Thyroid gland (tissue), 4 donors: ENCODE measurements at regions not wholly inside any gene's neighbourhood (a gene's known extent, or its start where the extent isn't known, plus 50 kb on each side); places are given as distances from the start of the nearest gene placed in this dataset.

Source experiments
- DNase-seq, 2 donors: peaks; one replicate each; pipeline ENCODE4 v3.0.0-alpha.2; 2019
- H3K27ac ChIP-seq, 3 donors: fragments of 200-600 bp; sonication (generic); 1 replicate in 2 of 3; 2 replicates in 1 of 3; pipeline ENCODE4 v1.5.1; 2016 to 2019; ENCODE audit warnings: mild to moderate bottlenecking in 1 of 3, moderate library complexity in 1 of 3
- H3K27me3 ChIP-seq: fragments of 200-600 bp; sonication (generic); one replicate; pipeline ENCODE4 v1.5.1; 2019
- H3K36me3 ChIP-seq, 2 donors: fragments of 200-600 bp; sonication (generic); one replicate each; pipeline ENCODE4 v1.5.1; 2016 to 2019
- H3K4me1 ChIP-seq, 2 donors: fragments of 200-600 bp; sonication (generic); one replicate each; pipeline ENCODE4 v1.5.1; 2017 to 2019
- H3K4me3 ChIP-seq, 3 donors: fragments of 200-600 bp; sonication (generic); replicated peaks in 1 of 3; 1 replicate in 2 of 3; 2 replicates in 1 of 3; pipeline ENCODE4 v1.5.1; 2016; ENCODE audit warnings: mild to moderate bottlenecking in 1 of 3
- H3K9me3 ChIP-seq: fragments of 200-600 bp; sonication (generic); one replicate; pipeline ENCODE4 v1.5.1; 2017
- POLR2A ChIP-seq, 2 donors: fragments of 450-650 bp; IDR thresholded peaks; one replicate each; pipeline ENCODE4 v1.6.1; 2017; ENCODE audit warnings: antibody characterized with exemption in 2 of 2, mild to moderate bottlenecking in 2 of 2, moderate library complexity in 1 of 2
- WGBS, 2 donors: methylation state at CpG; one replicate each; pipeline ENCODE4 v1.1.5; 2017; 5-methylcytosine and 5-hydroxymethylcytosine counted together
- intact Hi-C: fragments of 100-400 bp; cut with DNase I; formaldehyde crosslinking; loops from one replicate; pipeline ENCODE4 v1.15.1; 2023
- TF ChIP-seq, protein P1 (sequence below), 6 experiments: fragments of 200-600 bp in 3 of 6; fragments of 450-650 bp in 3 of 6; sonication (generic) in 3 of 6; IDR thresholded peaks; one replicate each; pipeline ENCODE4 v1.5.1; 2016 to 2019; ENCODE audit warnings: antibody characterized with exemption in 6 of 6, mild to moderate bottlenecking in 2 of 6, inconsistent platforms in 1 of 6, moderate library complexity in 1 of 6

- no peak for TF ChIP-seq POLR2A (IDR thresholded peaks at IDR 0.05)
- TF ChIP-seq, protein P1, sequence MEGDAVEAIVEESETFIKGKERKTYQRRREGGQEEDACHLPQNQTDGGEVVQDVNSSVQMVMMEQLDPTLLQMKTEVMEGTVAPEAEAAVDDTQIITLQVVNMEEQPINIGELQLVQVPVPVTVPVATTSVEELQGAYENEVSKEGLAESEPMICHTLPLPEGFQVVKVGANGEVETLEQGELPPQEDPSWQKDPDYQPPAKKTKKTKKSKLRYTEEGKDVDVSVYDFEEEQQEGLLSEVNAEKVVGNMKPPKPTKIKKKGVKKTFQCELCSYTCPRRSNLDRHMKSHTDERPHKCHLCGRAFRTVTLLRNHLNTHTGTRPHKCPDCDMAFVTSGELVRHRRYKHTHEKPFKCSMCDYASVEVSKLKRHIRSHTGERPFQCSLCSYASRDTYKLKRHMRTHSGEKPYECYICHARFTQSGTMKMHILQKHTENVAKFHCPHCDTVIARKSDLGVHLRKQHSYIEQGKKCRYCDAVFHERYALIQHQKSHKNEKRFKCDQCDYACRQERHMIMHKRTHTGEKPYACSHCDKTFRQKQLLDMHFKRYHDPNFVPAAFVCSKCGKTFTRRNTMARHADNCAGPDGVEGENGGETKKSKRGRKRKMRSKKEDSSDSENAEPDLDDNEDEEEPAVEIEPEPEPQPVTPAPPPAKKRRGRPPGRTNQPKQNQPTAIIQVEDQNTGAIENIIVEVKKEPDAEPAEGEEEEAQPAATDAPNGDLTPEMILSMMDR (IDR thresholded peaks at IDR 0.05), result no peak
- no peak for DNase-seq
- 26 to 31% methylated on average over 5 of the region's 5 CpGs for WGBS, 2 donors
- H3K27ac ChIP-seq, result no peak overlapping the region
- H3K9me3 ChIP-seq, result no peaks in the 10 kb centered on the region
- intact Hi-C loops, result no loop called here
- no peaks in the 10 kb centered on the region for H3K4me1 ChIP-seq
- no peak overlapping the region for H3K4me3 ChIP-seq
- H3K27me3 ChIP-seq, result no peaks in the 10 kb centered on the region
- H3K36me3 ChIP-seq, result no peaks in the 10 kb centered on the region
These were observed 129.3 kb upstream of the FAM9B start for GRCh38 chrX:9163214-9163709.

GRCh38 chrX:9164086-9164485 lies 130.2 kb upstream of the FAM9B start:
- 93 to 95% methylated on average over 7 of the region's 7 CpGs for WGBS, 2 donors
- intact Hi-C loops, result no loop called here
- no peak overlapping the region for H3K27ac ChIP-seq
- no peak for DNase-seq
- H3K36me3 ChIP-seq, result no peaks in the 10 kb centered on the region
- H3K4me1 ChIP-seq, result no peaks in the 10 kb centered on the region
- no peaks in the 10 kb centered on the region for H3K27me3 ChIP-seq
- no peaks in the 10 kb centered on the region for H3K9me3 ChIP-seq
- no peak overlapping the region for H3K4me3 ChIP-seq
- TF ChIP-seq, protein P1 (IDR thresholded peaks at IDR 0.05), result no peak
- no peak for TF ChIP-seq POLR2A (IDR thresholded peaks at IDR 0.05)

- Histone ChIP-seq H3K4me1 (no peaks in the 10 kb centered on the region), H3K9me3 (no peaks in the 10 kb centered on the region), H3K27me3 (no peaks in the 10 kb centered on the region), H3K4me3 (no peak overlapping the region), H3K27ac (no peak overlapping the region), H3K36me3 (no peaks in the 10 kb centered on the region)
- 91 to 92% methylated on average over 11 of the region's 11 CpGs for WGBS, 2 donors
- TF ChIP-seq, protein P1 (IDR thresholded peaks at IDR 0.05), result no peak
- no peak for TF ChIP-seq POLR2A (IDR thresholded peaks at IDR 0.05)
- no peak for DNase-seq
- intact Hi-C loops, result no loop called here
These were observed 130.9 kb upstream of the FAM9B start for GRCh38 chrX:9164533-9165426.

DNA sequence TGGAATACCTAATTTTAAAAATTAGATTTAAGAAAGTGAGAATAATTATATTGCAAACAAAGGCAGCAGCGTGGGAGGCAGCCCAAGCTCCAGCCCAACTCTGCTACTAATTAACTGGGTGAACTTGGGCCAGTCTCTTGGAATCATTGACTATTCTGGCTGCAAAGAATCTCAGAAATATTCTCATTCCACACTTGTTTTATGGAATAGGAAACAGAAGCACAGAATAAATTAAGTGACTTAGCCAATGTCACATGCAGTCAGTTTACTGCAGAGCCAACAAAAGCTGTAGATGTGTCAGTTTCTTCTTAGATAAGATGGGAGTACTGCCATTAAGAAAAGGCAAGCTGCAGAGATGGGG lies 132.6 kb upstream of the FAM9B start:
- no peaks in the 10 kb centered on the region for H3K36me3 ChIP-seq
- TF ChIP-seq POLR2A (IDR thresholded peaks at IDR 0.05), result no peak
- TF ChIP-seq, protein P1 (IDR thresholded peaks at IDR 0.05), result no peak
- DNase-seq, result no peak
- H3K27ac ChIP-seq, result no peak overlapping the region
- H3K9me3 ChIP-seq, result no peaks in the 10 kb centered on the region
- no peaks in the 10 kb centered on the region for H3K27me3 ChIP-seq
- intact Hi-C loops, result no loop called here
- whole genome bisulfite sequencing, 2 donors, result 92 to 100% methylated on average over 1 of the region's 1 CpG
- no peak overlapping the region for H3K4me3 ChIP-seq
- no peaks in the 10 kb centered on the region for H3K4me1 ChIP-seq

DNA sequence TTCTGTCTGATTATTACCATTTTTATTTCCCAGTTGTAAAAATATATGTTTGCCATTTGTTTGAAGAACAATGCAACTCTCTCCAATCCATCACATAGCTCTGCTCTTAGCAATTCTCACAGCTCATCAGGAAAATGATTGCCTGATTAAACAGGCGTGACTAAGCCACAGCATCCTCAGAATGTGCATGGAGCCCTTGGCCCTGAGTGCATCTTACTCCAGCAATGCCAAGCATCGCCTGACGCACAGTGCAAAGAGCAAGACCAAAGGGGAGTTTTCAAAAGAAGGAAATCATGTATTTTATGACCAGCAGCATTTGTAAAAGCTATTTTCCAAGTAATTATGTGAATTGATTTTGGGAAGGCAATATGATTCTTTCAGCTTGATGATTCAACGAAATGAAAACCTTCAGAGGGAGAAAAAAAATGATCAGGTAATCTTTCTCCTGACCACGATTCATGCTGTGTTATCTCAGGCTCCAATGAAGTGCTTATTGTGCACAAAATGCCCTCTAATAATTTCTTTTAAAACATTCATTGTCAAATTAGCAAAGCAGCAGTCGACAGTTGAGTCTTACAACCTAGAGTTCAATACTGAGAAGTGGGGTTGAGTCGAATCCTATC lies 138.0 kb upstream of the FAM9B start:
- 79 to 81% methylated on average over 7 of the region's 7 CpGs for WGBS, 2 donors
- H3K4me3 ChIP-seq, result no peak overlapping the region
- H3K4me1 ChIP-seq, result no peaks in the 10 kb centered on the region
- H3K27me3 ChIP-seq, result no peaks in the 10 kb centered on the region
- no peaks in the 10 kb centered on the region for H3K9me3 ChIP-seq
- no peak for DNase-seq
- no peak for TF ChIP-seq POLR2A (IDR thresholded peaks at IDR 0.05)
- TF ChIP-seq, protein P1 (IDR thresholded peaks at IDR 0.05), result no peak
- no peak overlapping the region for H3K27ac ChIP-seq
- H3K36me3 ChIP-seq, result no peaks in the 10 kb centered on the region
- intact Hi-C loops, result no loop called here
